Esophagus squamous epithelium (tissue), 5 donors: ENCODE measurements at regions not wholly inside any gene's neighbourhood (a gene's known extent, or its start where the extent isn't known, plus 50 kb on each side); places are given as distances from the start of the nearest gene placed in this dataset.

Experiments
- DNase-seq: peaks from one replicate; lab custom pipeline; 2025; lab: John Stamatoyannopoulos, UW
- H3K27ac ChIP-seq, 4 donors: fragments of 200-600 bp; sonication (generic); one replicate each; pipeline ENCODE4 v1.5.1; 2016 to 2019; ENCODE audit warnings: mild to moderate bottlenecking in 1 of 4
- H3K27me3 ChIP-seq, 4 donors: fragments of 200-600 bp; sonication (generic); 1 replicate in 3 of 4; 2 replicates in 1 of 4; pipeline versions ENCODE4 v1.5.1 to v1.6.0; 2017 to 2021; ENCODE audit warnings: antibody characterized with exemption in 1 of 4
- H3K36me3 ChIP-seq, 3 donors: fragments of 200-600 bp; sonication (generic); one replicate each; pipeline ENCODE4 v1.5.1; 2016 to 2019
- H3K4me1 ChIP-seq, 3 donors: fragments of 200-600 bp; sonication (generic); one replicate each; pipeline ENCODE4 v1.5.1; 2017 to 2019
- H3K4me3 ChIP-seq, 4 donors: fragments of 200-600 bp; sonication (generic); 1 replicate in 3 of 4; 2 replicates in 1 of 4; pipeline ENCODE4 v1.5.1; 2016 to 2019; ENCODE audit warnings: mild to moderate bottlenecking in 2 of 4, moderate library complexity in 1 of 4
- H3K9me3 ChIP-seq, 3 donors: fragments of 200-600 bp; sonication (generic); one replicate each; pipeline ENCODE4 v1.5.1; 2016 to 2019
- CTCF ChIP-seq, 6 experiments: fragments of 450-650 bp in 4 of 6; fragments of 200-600 bp in 2 of 6; sonication (generic) in 2 of 6; IDR thresholded peaks; one replicate each; pipeline ENCODE4 v1.5.1; 2016 to 2019; ENCODE audit warnings: antibody characterized with exemption in 6 of 6, mild to moderate bottlenecking in 4 of 6, moderate library complexity in 4 of 6
- POLR2A ChIP-seq, 4 donors: fragments of 450-650 bp; IDR thresholded peaks; one replicate each; pipeline ENCODE4 v1.6.1; 2017; ENCODE audit warnings: antibody characterized with exemption in 4 of 4, mild to moderate bottlenecking in 4 of 4, moderate library complexity in 3 of 4
- WGBS, 2 donors: methylation state at CpG; one replicate each; pipeline ENCODE4 v1.1.5; 2018; 5-methylcytosine and 5-hydroxymethylcytosine counted together
- intact Hi-C: fragments of 100-400 bp; cut with DNase I; formaldehyde crosslinking; loops from one replicate; pipeline ENCODE4 v1.15.0; 2022
- donor health status: DM: yes; HTN: yes; CAD: no.

DNA sequence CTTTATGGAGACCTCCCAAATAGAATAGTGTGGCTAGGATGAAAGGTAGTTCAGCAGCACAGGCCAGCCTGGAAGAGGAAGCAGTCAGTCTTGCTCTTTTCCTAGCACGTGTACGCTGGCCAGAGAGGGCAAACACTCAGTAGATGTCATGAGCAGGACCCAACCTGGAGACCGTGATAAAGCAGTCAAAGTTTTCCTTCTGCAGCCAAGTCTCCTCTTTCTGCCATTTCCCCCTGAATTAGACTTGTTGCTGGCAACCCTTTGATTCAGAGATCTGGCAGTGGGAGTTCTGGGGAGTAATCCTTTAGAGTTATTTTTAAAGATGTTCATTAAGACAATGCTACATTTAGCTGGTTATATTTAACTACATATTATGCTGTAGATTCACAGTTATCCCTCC is 183.7 kb downstream of the EXOC5 start:
- TF ChIP-seq CTCF (IDR thresholded peaks at IDR 0.05) = no peak
- TF ChIP-seq POLR2A (IDR thresholded peaks at IDR 0.05) = no peak
- no peak for DNase-seq
- no peak overlapping the region for H3K4me3 ChIP-seq
- H3K9me3 ChIP-seq = no peaks in the 10 kb centered on the region
- 50 to 77% methylated on average over 3 of the region's 3 CpGs for WGBS, 2 donors
- H3K27ac ChIP-seq = no peak overlapping the region
- intact Hi-C loops = no loop called here
- no peaks in the 10 kb centered on the region for H3K36me3 ChIP-seq
- H3K4me1 ChIP-seq = no peaks in the 10 kb centered on the region
- H3K27me3 ChIP-seq = peaks cover 0 to 82% (median 0%) of the 10 kb centered on the region in 4 donors

- Histone ChIP-seq H3K4me3 (no peak overlapping the region), H3K36me3 (no peaks in the 10 kb centered on the region), H3K27ac (no peak overlapping the region), H3K27me3 (peaks cover 0 to 65% (median 0%) of the 10 kb centered on the region in 4 donors), H3K9me3 (no peaks in the 10 kb centered on the region), H3K4me1 (no peaks in the 10 kb centered on the region)
- intact Hi-C loops = no loop called here
- no peak for TF ChIP-seq CTCF (IDR thresholded peaks at IDR 0.05)
- no peak for DNase-seq
- WGBS, 2 donors = 63 to 74% methylated on average over 3 of the region's 3 CpGs
Measured at GRCh38 chr14:57080691-57081090, 188.0 kb downstream of the EXOC5 start.

DNA sequence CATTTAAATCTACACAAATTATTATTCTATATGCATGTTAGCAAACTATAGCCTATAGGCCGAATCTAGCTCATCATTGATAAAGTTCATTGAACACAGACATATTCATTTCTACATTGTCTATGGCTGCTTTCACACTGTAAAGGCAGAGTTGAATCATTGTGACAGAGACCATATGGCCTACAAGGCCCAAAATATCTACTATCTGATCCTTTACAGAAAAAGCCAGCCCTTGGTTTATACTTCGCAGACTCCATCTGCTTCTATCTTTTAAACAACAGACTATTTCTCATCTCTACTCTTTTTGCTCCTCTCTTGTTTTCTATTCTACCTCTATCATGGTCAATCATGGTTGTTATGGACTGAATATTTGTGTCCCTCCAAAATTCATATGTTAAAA is 190.7 kb downstream of the EXOC5 start:
- no peak overlapping the region for H3K27ac ChIP-seq
- TF ChIP-seq CTCF (IDR thresholded peaks at IDR 0.05) = no peak
- no peak for TF ChIP-seq POLR2A (IDR thresholded peaks at IDR 0.05)
- H3K36me3 ChIP-seq = no peaks in the 10 kb centered on the region
- H3K9me3 ChIP-seq = no peaks in the 10 kb centered on the region
- WGBS, 2 donors = 67 to 69% methylated on average over 2 of the region's 2 CpGs
- H3K4me1 ChIP-seq = no peaks in the 10 kb centered on the region
- DNase-seq = no peak
- no peak overlapping the region for H3K4me3 ChIP-seq
- peaks cover 0 to 55% (median 0%) of the 10 kb centered on the region in 4 donors for H3K27me3 ChIP-seq
- intact Hi-C loops = no loop called here

DNA sequence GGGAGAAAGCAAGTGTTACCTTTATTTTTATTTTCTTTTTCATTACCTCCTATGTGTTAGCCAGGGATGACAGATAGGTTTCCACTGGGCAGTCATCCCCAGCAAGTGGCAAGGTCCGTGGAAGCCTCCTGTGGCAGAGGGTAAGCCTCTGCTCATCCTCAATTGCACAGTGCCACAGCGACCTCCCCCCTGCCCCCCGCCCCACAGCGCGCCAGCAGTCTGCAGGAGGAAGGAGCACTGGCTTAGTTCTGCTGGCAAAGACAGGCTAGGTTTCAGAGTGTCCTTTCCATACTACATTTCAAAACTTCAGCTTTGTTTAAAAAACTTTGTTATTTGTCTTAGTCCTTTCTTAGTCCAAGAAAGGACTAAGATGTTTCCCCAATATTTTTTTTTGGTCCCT is 194.7 kb downstream of the EXOC5 start:
- no peak overlapping the region for H3K4me3 ChIP-seq
- 57 to 63% methylated on average over 3 to 4 of the region's 5 CpGs for WGBS, 2 donors
- H3K36me3 ChIP-seq = no peaks in the 10 kb centered on the region
- no peak overlapping the region for H3K27ac ChIP-seq
- peaks cover 0 to 41% (median 0%) of the 10 kb centered on the region in 4 donors for H3K27me3 ChIP-seq
- no peak for DNase-seq
- no peak for TF ChIP-seq POLR2A (IDR thresholded peaks at IDR 0.05)
- TF ChIP-seq CTCF (IDR thresholded peaks at IDR 0.05) = no peak
- no peaks in the 10 kb centered on the region for H3K4me1 ChIP-seq
- intact Hi-C loops = no loop called here
- no peaks in the 10 kb centered on the region for H3K9me3 ChIP-seq

- no peaks in the 10 kb centered on the region for H3K4me1 ChIP-seq
- H3K9me3 ChIP-seq = no peaks in the 10 kb centered on the region
- no peak overlapping the region for H3K27ac ChIP-seq
- no peak for DNase-seq
- 57 to 68% methylated on average over 1 of the region's 1 CpG for WGBS, 2 donors
- peaks cover 0 to 51% (median 0%) of the 10 kb centered on the region in 4 donors for H3K27me3 ChIP-seq
- H3K36me3 ChIP-seq = no peaks in the 10 kb centered on the region
- H3K4me3 ChIP-seq = no peak overlapping the region
- intact Hi-C loops = no loop called here
- no peak for TF ChIP-seq POLR2A (IDR thresholded peaks at IDR 0.05)
- TF ChIP-seq CTCF (IDR thresholded peaks at IDR 0.05) = no peak
Measured at GRCh38 chr14:57071639-57072038, 197.1 kb downstream of the EXOC5 start.
